Colonic mucosa (tissue), 4 donors: ENCODE measurements at regions not wholly inside any gene's neighbourhood (a gene's known extent, or its start where the extent isn't known, plus 50 kb on each side); places are given as distances from the start of the nearest gene placed in this dataset.

Source experiments
- DNase-seq: peaks from one replicate; pipeline ENCODE4 v3.0.0-alpha.2; 2020
- H3K27ac ChIP-seq: fragments of 200-600 bp; one replicate; pipeline ENCODE4 v1.8.0; 2021
- H3K27me3 ChIP-seq: fragments of 200-600 bp; one replicate; pipeline ENCODE4 v1.8.0; 2021
- H3K36me3 ChIP-seq: fragments of 200-600 bp; one replicate; pipeline ENCODE4 v1.8.0; 2021
- H3K4me1 ChIP-seq: fragments of 200-600 bp; one replicate; pipeline ENCODE4 v1.8.0; 2021; ENCODE audit warnings: mild to moderate bottlenecking
- H3K4me3 ChIP-seq: fragments of 200-600 bp; one replicate; pipeline ENCODE4 v1.8.0; 2021
- H3K9ac ChIP-seq, 2 donors: one replicate each; pipeline ENCODE4 v1.7.0; 2013; ENCODE audit warnings: control low read depth in 2 of 2, low read depth in 2 of 2, low read length in 2 of 2
- H3K9me3 ChIP-seq: fragments of 200-600 bp; one replicate; pipeline ENCODE4 v1.8.0; 2021
- CTCF ChIP-seq: fragments of 200-600 bp; IDR thresholded peaks from one replicate; pipeline ENCODE4 v1.8.0; 2022; ENCODE audit warnings: antibody characterized with exemption, mild to moderate bottlenecking
- intact Hi-C: fragments of 100-400 bp; cut with DNase I; formaldehyde crosslinking; loops from one replicate; pipeline ENCODE4 v1.14.1; 2022
- donor health status: healthy.
- donor health status: DM: no; HTN: no; CAD: no.
- donor health status: DM: no; HTN: no; CAD: no.

- Histone ChIP-seq H3K9me3 (no peaks in the 10 kb centered on the region), H3K4me3 (no peak overlapping the region), H3K27me3 (no peaks in the 10 kb centered on the region), H3K4me1 (no peaks in the 10 kb centered on the region), H3K36me3 (no peaks in the 10 kb centered on the region), H3K27ac (no peak overlapping the region), H3K9ac (no peak overlapping the region)
- intact Hi-C loops: no loop called here
- no peak for DNase-seq
- TF ChIP-seq CTCF: no peak
Observed at GRCh38 chr14:49164074-49164473, 422.1 kb downstream of the RPS29 start.

- Histone ChIP-seq H3K27ac (no peak overlapping the region), H3K27me3 (no peaks in the 10 kb centered on the region), H3K9ac (no peak overlapping the region), H3K4me1 (no peaks in the 10 kb centered on the region), H3K4me3 (no peak overlapping the region), H3K9me3 (no peaks in the 10 kb centered on the region), H3K36me3 (no peaks in the 10 kb centered on the region)
- no peak for TF ChIP-seq CTCF
- intact Hi-C loops: no loop called here
- DNase-seq: no peak
Observed at GRCh38 chr14:49160983-49161382, 425.2 kb downstream of the RPS29 start.

- Histone ChIP-seq H3K27me3 (no peaks in the 10 kb centered on the region), H3K4me3 (no peak overlapping the region), H3K9me3 (no peaks in the 10 kb centered on the region), H3K9ac (no peak overlapping the region), H3K36me3 (no peaks in the 10 kb centered on the region), H3K27ac (no peak overlapping the region), H3K4me1 (no peaks in the 10 kb centered on the region)
- intact Hi-C loops: no loop called here
- DNase-seq: no peak
- TF ChIP-seq CTCF: no peak
Observed at GRCh38 chr14:49159081-49159480, 427.1 kb downstream of the RPS29 start.

- intact Hi-C loops: no loop called here
- H3K9ac ChIP-seq: no peak overlapping the region
- H3K36me3 ChIP-seq: no peaks in the 10 kb centered on the region
- H3K27me3 ChIP-seq: no peaks in the 10 kb centered on the region
- no peaks in the 10 kb centered on the region for H3K4me1 ChIP-seq
- no peak overlapping the region for H3K27ac ChIP-seq
- DNase-seq: no peak
- H3K9me3 ChIP-seq: no peaks in the 10 kb centered on the region
- no peak overlapping the region for H3K4me3 ChIP-seq
- no peak for TF ChIP-seq CTCF
Observed at GRCh38 chr14:49139593-49139992, 446.6 kb downstream of the RPS29 start.

GRCh38 chr14:49134940-49135339, 451.2 kb downstream of the RPS29 start:
- DNase-seq: no peak
- intact Hi-C loops: no loop called here
- Histone ChIP-seq H3K9me3 (no peaks in the 10 kb centered on the region), H3K4me1 (no peaks in the 10 kb centered on the region), H3K27me3 (no peaks in the 10 kb centered on the region), H3K9ac (no peak overlapping the region), H3K27ac (no peak overlapping the region), H3K36me3 (no peaks in the 10 kb centered on the region), H3K4me3 (no peak overlapping the region)
- TF ChIP-seq CTCF: no peak

- no peaks in the 10 kb centered on the region for H3K27me3 ChIP-seq
- H3K36me3 ChIP-seq: no peaks in the 10 kb centered on the region
- no peaks in the 10 kb centered on the region for H3K9me3 ChIP-seq
- TF ChIP-seq CTCF: no peak
- no peak overlapping the region for H3K9ac ChIP-seq
- DNase-seq: no peak
- intact Hi-C loops: no loop called here
- H3K27ac ChIP-seq: no peak overlapping the region
- H3K4me1 ChIP-seq: no peaks in the 10 kb centered on the region
- H3K4me3 ChIP-seq: no peak overlapping the region
Observed at GRCh38 chr14:49121246-49121645, 464.9 kb downstream of the RPS29 start.
